ENCODE measurements at regions not wholly inside any gene's neighbourhood (a gene's known extent, or its start where the extent isn't known, plus 50 kb on each side); places are given as distances from the start of the nearest gene placed in this dataset.

GRCh38 chr7:50210706-50211115, 93.8 kb upstream of the IKZF1 start:
- H2BK20ac ChIP-seq (ENCODE audit: low read depth, low read length), result no peak overlapping the region
- ChIA-PET POLR2A (ENCODE audit: unreplicated experiment) (no interaction called here), CTCF (no interaction called here)
- BruUV-seq (replicated peaks), result no TSS peak
- H3K9me3 ChIP-seq (ENCODE audit: control insufficient read depth, insufficient read depth, low read length), result peaks cover 16% of the 10 kb centered on the region; the same call in 1 of the 2 replicates
- H2BK15ac ChIP-seq (ENCODE audit: low read depth, low read length), result no peak overlapping the region
- no peak overlapping the region for H3K4me3 ChIP-seq (ENCODE audit: insufficient read depth, low read depth, low read length)
- no peak overlapping the region for H4K91ac ChIP-seq (ENCODE audit: insufficient read depth, low read depth, low read length)
- H4K8ac ChIP-seq (ENCODE audit: low read depth in 2 of 2, low read length in 2 of 2), result no peak overlapping the region
- H3K4me1 ChIP-seq (ENCODE audit: control insufficient read depth, insufficient read depth, low read length), result no peaks in the 10 kb centered on the region
- WGBS, 2 experiments (ENCODE audit: extremely low coverage in 2 of 2, insufficient read length in 1 of 2), result no CpG with 5 or more reads among the region's 6 CpGs
- H3K9ac ChIP-seq (ENCODE audit: low read depth, low read length), result no peak overlapping the region
- H3K14ac ChIP-seq (replicated peaks; ENCODE audit: low read depth, low read length), result no peak overlapping the region
- dilution Hi-C loops (cut with HindIII; ENCODE audit: low sequenced_read_pairs, unreplicated experiment) (no loop called here), intact Hi-C loops (cut with micrococcal nuclease) (no loop called here), in situ Hi-C loops (cut with MboI; ENCODE audit: low sequenced_read_pairs) (no loop called here)
- H3K4me2 ChIP-seq (ENCODE audit: low read depth, low read length), result no peak overlapping the region
- no peak overlapping the region for H4K5ac ChIP-seq (ENCODE audit: low read depth, low read length)
- no peaks in the 10 kb centered on the region for H4K20me1 ChIP-seq (ENCODE audit: insufficient read depth, low read length)
- DNase-seq (no peak), ATAC-seq (ENCODE audit: low read depth) (no peak)
- no peak overlapping the region for H3K18ac ChIP-seq (ENCODE audit: low read depth, low read length)
- no peaks in the 10 kb centered on the region for H3K36me3 ChIP-seq (ENCODE audit: control insufficient read depth, insufficient read depth, low read length)
- no peak overlapping the region for H2BK120ac ChIP-seq (ENCODE audit: low read depth, low read length)
- no peak overlapping the region for H2AK5ac ChIP-seq (ENCODE audit: low read depth, low read length)
- no peak overlapping the region for H3K56ac ChIP-seq (ENCODE audit: extremely low read depth, insufficient read depth, low read length)
- no peak overlapping the region for H3K23ac ChIP-seq (ENCODE audit: low read depth, low read length)
- no peaks in the 10 kb centered on the region for H3K79me1 ChIP-seq (ENCODE audit: low read depth in 1 of 2, low read length in 2 of 2)
- H3K27me3 ChIP-seq (ENCODE audit: control insufficient read depth, insufficient read depth, low read length), result no peaks in the 10 kb centered on the region
- TF ChIP-seq POLR2A (IDR thresholded peaks at IDR 0.05; ENCODE audit: low read depth, low read length) (no peak), SMC3 (IDR thresholded peaks at IDR 0.05; ENCODE audit: low read depth, low read length) (no peak), RCOR1 (IDR thresholded peaks at IDR 0.05; ENCODE audit: insufficient replicate concordance, low read length) (no peak), CHD1 (IDR thresholded peaks at IDR 0.05; ENCODE audit: low read depth, low read length) (no peak), MXI1 (IDR thresholded peaks at IDR 0.05; ENCODE audit: borderline replicate concordance, low read depth, low read length) (no peak), RAD21 (IDR thresholded peaks at IDR 0.05; ENCODE audit: low read length) (no peak), NFE2L2 (IDR thresholded peaks at IDR 0.05; ENCODE audit: low read depth, low read length) (no peak), CEBPB (IDR thresholded peaks at IDR 0.05; ENCODE audit: low read depth, low read length) (no peak), BHLHE40 (IDR thresholded peaks at IDR 0.05; ENCODE audit: low read depth, low read length) (no peak), MAZ (IDR thresholded peaks at IDR 0.05; ENCODE audit: borderline replicate concordance, low read depth, low read length) (no peak), FOS (IDR thresholded peaks at IDR 0.05; ENCODE audit: low read depth, low read length) (no peak), MAFK (IDR thresholded peaks at IDR 0.05; ENCODE audit: low read depth, low read length) (no peak), RFX5 (IDR thresholded peaks at IDR 0.05; ENCODE audit: low read depth, low read length) (no peak)
- TF ChIP-seq, protein P1, sequence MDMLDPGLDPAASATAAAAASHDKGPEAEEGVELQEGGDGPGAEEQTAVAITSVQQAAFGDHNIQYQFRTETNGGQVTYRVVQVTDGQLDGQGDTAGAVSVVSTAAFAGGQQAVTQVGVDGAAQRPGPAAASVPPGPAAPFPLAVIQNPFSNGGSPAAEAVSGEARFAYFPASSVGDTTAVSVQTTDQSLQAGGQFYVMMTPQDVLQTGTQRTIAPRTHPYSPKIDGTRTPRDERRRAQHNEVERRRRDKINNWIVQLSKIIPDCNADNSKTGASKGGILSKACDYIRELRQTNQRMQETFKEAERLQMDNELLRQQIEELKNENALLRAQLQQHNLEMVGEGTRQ (IDR thresholded peaks at IDR 0.05; ENCODE audit: low read depth, low read length), result no peak
- TF ChIP-seq, protein P2, sequence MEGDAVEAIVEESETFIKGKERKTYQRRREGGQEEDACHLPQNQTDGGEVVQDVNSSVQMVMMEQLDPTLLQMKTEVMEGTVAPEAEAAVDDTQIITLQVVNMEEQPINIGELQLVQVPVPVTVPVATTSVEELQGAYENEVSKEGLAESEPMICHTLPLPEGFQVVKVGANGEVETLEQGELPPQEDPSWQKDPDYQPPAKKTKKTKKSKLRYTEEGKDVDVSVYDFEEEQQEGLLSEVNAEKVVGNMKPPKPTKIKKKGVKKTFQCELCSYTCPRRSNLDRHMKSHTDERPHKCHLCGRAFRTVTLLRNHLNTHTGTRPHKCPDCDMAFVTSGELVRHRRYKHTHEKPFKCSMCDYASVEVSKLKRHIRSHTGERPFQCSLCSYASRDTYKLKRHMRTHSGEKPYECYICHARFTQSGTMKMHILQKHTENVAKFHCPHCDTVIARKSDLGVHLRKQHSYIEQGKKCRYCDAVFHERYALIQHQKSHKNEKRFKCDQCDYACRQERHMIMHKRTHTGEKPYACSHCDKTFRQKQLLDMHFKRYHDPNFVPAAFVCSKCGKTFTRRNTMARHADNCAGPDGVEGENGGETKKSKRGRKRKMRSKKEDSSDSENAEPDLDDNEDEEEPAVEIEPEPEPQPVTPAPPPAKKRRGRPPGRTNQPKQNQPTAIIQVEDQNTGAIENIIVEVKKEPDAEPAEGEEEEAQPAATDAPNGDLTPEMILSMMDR (conservative IDR thresholded peaks at IDR 0.05; ENCODE audit: low read depth, low read length), result no peak
- TF ChIP-seq, protein P3, sequence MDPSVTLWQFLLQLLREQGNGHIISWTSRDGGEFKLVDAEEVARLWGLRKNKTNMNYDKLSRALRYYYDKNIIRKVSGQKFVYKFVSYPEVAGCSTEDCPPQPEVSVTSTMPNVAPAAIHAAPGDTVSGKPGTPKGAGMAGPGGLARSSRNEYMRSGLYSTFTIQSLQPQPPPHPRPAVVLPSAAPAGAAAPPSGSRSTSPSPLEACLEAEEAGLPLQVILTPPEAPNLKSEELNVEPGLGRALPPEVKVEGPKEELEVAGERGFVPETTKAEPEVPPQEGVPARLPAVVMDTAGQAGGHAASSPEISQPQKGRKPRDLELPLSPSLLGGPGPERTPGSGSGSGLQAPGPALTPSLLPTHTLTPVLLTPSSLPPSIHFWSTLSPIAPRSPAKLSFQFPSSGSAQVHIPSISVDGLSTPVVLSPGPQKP (IDR thresholded peaks at IDR 0.05; ENCODE audit: borderline replicate concordance, low read depth, low read length), result no peak
- no peak overlapping the region for H2BK5ac ChIP-seq (ENCODE audit: low read depth, low read length, poor library complexity, severe bottlenecking)
- H2AK9ac ChIP-seq (replicated peaks; ENCODE audit: low read depth, low read length, poor library complexity), result no peak overlapping the region
- no peak overlapping the region for H2AFZ ChIP-seq (replicated peaks; ENCODE audit: low read length, poor library complexity)
- no peak overlapping the region for H3K4ac ChIP-seq (ENCODE audit: low read depth, low read length)
- no peak overlapping the region for H3K27ac ChIP-seq (ENCODE audit: insufficient read depth, low read length)
- no peaks in the 10 kb centered on the region for H3K9me1 ChIP-seq (ENCODE audit: insufficient read depth, low read length)
